KMS-11 (cell line): ENCODE measurements at regions not wholly inside any gene's neighbourhood (a gene's known extent, or its start where the extent isn't known, plus 50 kb on each side); places are given as distances from the start of the nearest gene placed in this dataset.

Source experiments
- H2AFZ ChIP-seq: fragments of 200-600 bp; sonication (generic); 2 replicates; pipeline ENCODE4 v1.6.1; 2016; ENCODE audit warnings: antibody characterized with exemption, mixed run types, low read depth
- H3K27ac ChIP-seq: fragments of 200-600 bp; sonication (generic); 2 replicates; pipeline ENCODE4 v1.6.1; 2016; ENCODE audit warnings: mild to moderate bottlenecking, mixed run types
- H3K27me3 ChIP-seq: fragments of 200-600 bp; sonication (generic); 2 replicates; pipeline ENCODE4 v1.6.1; 2017; ENCODE audit warnings: mild to moderate bottlenecking, low read depth, mixed run types, moderate library complexity; ENCODE audit not compliant: insufficient read depth
- H3K36me3 ChIP-seq: fragments of 200-600 bp; sonication (generic); 2 replicates; pipeline ENCODE4 v1.6.1; 2017; ENCODE audit warnings: mild to moderate bottlenecking, mixed run types; ENCODE audit not compliant: insufficient read depth
- H3K4me1 ChIP-seq: fragments of 200-600 bp; sonication (generic); 2 replicates; pipeline ENCODE4 v1.6.1; 2016; ENCODE audit warnings: mild to moderate bottlenecking, low read depth, mixed run types; ENCODE audit not compliant: poor library complexity, severe bottlenecking
- H3K4me2 ChIP-seq: fragments of 200-600 bp; sonication (generic); 2 replicates; pipeline ENCODE4 v1.7.0; 2016; ENCODE audit warnings: mild to moderate bottlenecking, mixed run types
- H3K4me3 ChIP-seq: fragments of 200-600 bp; sonication (generic); IDR thresholded peaks from 2 replicates; pipeline ENCODE4 v1.6.1; 2017; ENCODE audit warnings: low read depth, low read length, mixed read lengths; ENCODE audit not compliant: insufficient read depth
- H3K79me2 ChIP-seq: fragments of 200-600 bp; sonication (generic); 2 replicates; pipeline ENCODE4 v1.6.1; 2016; ENCODE audit warnings: low read depth, mixed run types; ENCODE audit not compliant: insufficient read depth
- H3K9ac ChIP-seq: fragments of 200-600 bp; sonication (generic); 2 replicates; pipeline ENCODE4 v1.6.1; 2016; ENCODE audit warnings: mild to moderate bottlenecking, mixed run types
- H4K20me1 ChIP-seq: fragments of 200-600 bp; sonication (generic); 2 replicates; pipeline ENCODE4 v1.6.1; 2016; ENCODE audit warnings: mild to moderate bottlenecking, mixed run types; ENCODE audit not compliant: insufficient read depth
- TF ChIP-seq, protein P1 (sequence below): fragments of 200-600 bp; sonication (generic); conservative IDR thresholded peaks from 2 replicates; pipeline ENCODE4 v1.6.1; 2017; ENCODE audit warnings: low read depth, mild to moderate bottlenecking, antibody characterized with exemption, low read length, moderate library complexity, mixed read lengths

DNA sequence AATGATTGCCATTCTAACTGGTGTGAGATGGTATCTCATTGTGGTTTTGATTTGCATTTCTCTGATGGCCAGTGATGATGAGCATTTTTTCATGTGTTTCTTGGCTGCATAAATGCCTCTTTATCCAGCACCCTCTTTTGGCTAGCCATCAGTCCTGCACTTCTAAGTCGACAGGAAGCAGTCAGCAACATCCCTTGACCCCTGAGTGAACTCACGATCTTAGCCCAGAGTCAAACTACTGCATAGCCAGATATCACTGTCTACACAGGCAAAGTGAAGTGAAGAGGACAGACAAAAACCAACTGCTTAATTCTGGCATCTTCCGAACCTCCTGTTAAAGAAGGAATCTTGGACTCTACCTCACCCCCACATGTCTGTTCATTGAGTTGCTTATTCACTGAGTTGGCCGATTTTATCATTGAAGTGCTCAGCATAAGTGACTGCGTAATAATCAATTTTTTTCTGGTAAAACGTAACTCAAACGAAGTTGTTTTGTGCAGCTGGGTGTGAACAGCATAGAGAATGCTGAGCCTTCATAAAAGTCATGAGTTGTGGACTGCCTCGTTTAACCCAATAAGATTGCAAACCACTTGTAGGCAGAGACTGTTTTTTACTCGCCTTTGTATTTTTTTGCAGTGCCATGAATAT, 304.2 kb downstream of the COG6 start:
- Histone ChIP-seq H3K4me2 (no peak overlapping the region), H3K9ac (no peak overlapping the region), H3K4me1 (peaks cover 35% of the 10 kb centered on the region), H3K27me3 (no peaks in the 10 kb centered on the region), H3K27ac (no peak overlapping the region), H4K20me1 (no peaks in the 10 kb centered on the region), H3K79me2 (no peaks in the 10 kb centered on the region), H3K4me3 (no peak overlapping the region), H2AFZ (no peak overlapping the region), H3K36me3 (no peaks in the 10 kb centered on the region)
- TF ChIP-seq, protein P1, sequence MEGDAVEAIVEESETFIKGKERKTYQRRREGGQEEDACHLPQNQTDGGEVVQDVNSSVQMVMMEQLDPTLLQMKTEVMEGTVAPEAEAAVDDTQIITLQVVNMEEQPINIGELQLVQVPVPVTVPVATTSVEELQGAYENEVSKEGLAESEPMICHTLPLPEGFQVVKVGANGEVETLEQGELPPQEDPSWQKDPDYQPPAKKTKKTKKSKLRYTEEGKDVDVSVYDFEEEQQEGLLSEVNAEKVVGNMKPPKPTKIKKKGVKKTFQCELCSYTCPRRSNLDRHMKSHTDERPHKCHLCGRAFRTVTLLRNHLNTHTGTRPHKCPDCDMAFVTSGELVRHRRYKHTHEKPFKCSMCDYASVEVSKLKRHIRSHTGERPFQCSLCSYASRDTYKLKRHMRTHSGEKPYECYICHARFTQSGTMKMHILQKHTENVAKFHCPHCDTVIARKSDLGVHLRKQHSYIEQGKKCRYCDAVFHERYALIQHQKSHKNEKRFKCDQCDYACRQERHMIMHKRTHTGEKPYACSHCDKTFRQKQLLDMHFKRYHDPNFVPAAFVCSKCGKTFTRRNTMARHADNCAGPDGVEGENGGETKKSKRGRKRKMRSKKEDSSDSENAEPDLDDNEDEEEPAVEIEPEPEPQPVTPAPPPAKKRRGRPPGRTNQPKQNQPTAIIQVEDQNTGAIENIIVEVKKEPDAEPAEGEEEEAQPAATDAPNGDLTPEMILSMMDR = no peak

DNA sequence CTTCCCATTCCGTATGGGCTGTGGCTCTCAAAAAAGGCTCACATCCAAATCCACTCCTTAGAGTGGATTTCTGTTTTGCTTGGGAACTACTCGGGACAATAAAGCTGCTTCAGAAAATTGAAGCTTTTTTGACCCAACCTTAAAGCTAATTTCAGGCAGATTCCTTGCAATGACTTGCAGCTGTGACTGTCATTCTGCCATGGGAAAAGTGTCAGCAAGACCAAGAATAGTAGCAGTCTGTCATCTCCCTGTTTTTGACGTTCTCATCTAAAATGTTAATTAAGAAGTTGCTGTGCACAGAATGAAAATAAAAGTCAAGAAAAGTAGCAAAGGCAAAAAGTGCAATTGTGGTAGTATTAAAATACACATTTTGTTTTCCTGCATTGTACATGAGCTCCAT, 304.7 kb downstream of the COG6 start:
- H3K27ac ChIP-seq = no peak overlapping the region
- H4K20me1 ChIP-seq = no peaks in the 10 kb centered on the region
- no peaks in the 10 kb centered on the region for H3K79me2 ChIP-seq
- no peak overlapping the region for H3K4me2 ChIP-seq
- H3K27me3 ChIP-seq = no peaks in the 10 kb centered on the region
- H3K4me3 ChIP-seq = no peak overlapping the region
- H3K9ac ChIP-seq = no peak overlapping the region
- H2AFZ ChIP-seq = no peak overlapping the region
- H3K4me1 ChIP-seq = peaks cover 29% of the 10 kb centered on the region
- no peaks in the 10 kb centered on the region for H3K36me3 ChIP-seq
- TF ChIP-seq, protein P1 = no peak

DNA sequence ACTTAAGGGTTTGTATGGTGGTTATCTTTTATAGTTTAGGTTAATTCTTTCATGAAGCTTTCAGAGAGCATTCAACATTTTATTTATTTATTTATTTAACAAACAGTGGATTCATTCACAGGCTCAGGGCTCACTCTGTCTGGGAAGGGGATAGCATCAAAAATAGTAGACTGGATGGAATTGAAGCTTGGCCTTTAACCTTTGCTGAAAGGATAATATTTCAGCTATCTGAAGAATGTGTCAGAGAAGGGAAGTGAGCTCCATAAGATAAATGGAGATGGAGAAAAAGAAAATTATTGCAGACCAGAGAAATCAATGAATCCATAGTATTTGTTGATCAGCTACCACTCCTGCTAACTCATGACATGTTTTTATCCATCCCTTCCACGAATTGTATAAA, 305.6 kb downstream of the COG6 start:
- H3K79me2 ChIP-seq = no peaks in the 10 kb centered on the region
- no peaks in the 10 kb centered on the region for H4K20me1 ChIP-seq
- no peak overlapping the region for H2AFZ ChIP-seq
- H3K27ac ChIP-seq = no peak overlapping the region
- no peak overlapping the region for H3K4me2 ChIP-seq
- TF ChIP-seq, protein P1 = no peak
- no peaks in the 10 kb centered on the region for H3K36me3 ChIP-seq
- no peak overlapping the region for H3K4me3 ChIP-seq
- H3K9ac ChIP-seq = no peak overlapping the region
- no peaks in the 10 kb centered on the region for H3K27me3 ChIP-seq
- H3K4me1 ChIP-seq = peaks cover 21% of the 10 kb centered on the region

DNA sequence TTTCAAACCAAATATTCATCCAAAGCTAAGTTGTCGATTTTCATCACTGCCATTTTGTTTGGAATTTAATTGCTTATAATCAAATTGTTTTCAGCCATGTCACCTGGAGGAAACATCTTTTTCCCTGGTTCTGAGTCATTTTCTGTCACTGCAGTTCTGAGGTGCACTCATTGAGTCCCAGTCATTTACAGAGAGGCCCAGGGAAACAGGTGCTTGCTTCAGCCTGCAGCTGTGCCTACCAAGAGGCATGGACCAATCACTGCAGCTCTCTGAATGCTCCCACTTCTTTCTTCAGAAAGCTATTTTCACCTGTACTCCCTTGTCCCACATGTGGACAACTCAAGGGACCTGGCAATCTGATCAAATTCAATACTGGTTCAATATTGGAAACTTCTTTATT, 308.1 kb downstream of the COG6 start:
- Histone ChIP-seq H3K4me1 (no peaks in the 10 kb centered on the region), H3K27ac (no peak overlapping the region), H3K4me3 (no peak overlapping the region), H3K36me3 (no peaks in the 10 kb centered on the region), H3K27me3 (no peaks in the 10 kb centered on the region), H2AFZ (no peak overlapping the region), H3K9ac (no peak overlapping the region), H3K4me2 (no peak overlapping the region), H4K20me1 (no peaks in the 10 kb centered on the region), H3K79me2 (no peaks in the 10 kb centered on the region)
- TF ChIP-seq, protein P1 = no peak
